EL (cell line): ENCODE measurements at regions not wholly inside any gene's neighbourhood (a gene's known extent, or its start where the extent isn't known, plus 50 kb on each side); places are given as distances from the start of the nearest gene placed in this dataset.

Experiments used
- DNase-seq: peaks from one replicate; pipeline ENCODE4 v3.0.0-alpha.2; 2016

GRCh38 chr15:94607176-94607654 is 375.9 kb downstream of the MCTP2 start:
- DNase-seq = no peak

GRCh38 chr15:94610069-94610468 is 378.7 kb downstream of the MCTP2 start:
- DNase-seq = no peak

- DNase-seq = no peak
Observed at GRCh38 chr15:94610485-94610884, 379.1 kb downstream of the MCTP2 start.

GRCh38 chr15:94611656-94612055 is 380.3 kb downstream of the MCTP2 start:
- no peak for DNase-seq

- no peak for DNase-seq
Observed at GRCh38 chr15:94615688-94616087, 384.3 kb downstream of the MCTP2 start.

- DNase-seq = no peak
Observed at GRCh38 chr15:94620632-94621031, 389.3 kb downstream of the MCTP2 start.

- no peak for DNase-seq
Observed at GRCh38 chr15:94621736-94622135, 390.4 kb downstream of the MCTP2 start.

GRCh38 chr15:94626949-94627348 is 395.6 kb downstream of the MCTP2 start:
- DNase-seq = no peak

GRCh38 chr15:94631608-94632007 is 400.2 kb downstream of the MCTP2 start:
- DNase-seq = no peak

- no peak for DNase-seq
Observed at GRCh38 chr15:94638183-94638582, 406.8 kb downstream of the MCTP2 start.

GRCh38 chr15:94639701-94640100 is 408.3 kb downstream of the MCTP2 start:
- no peak for DNase-seq

GRCh38 chr15:94644433-94644832 is 413.1 kb downstream of the MCTP2 start:
- no peak for DNase-seq

- no peak for DNase-seq
Observed at GRCh38 chr15:94653071-94653470, 421.7 kb downstream of the MCTP2 start.

GRCh38 chr15:94655249-94655880 is 424.0 kb downstream of the MCTP2 start:
- DNase-seq = no peak

GRCh38 chr15:94665676-94666441 is 434.5 kb downstream of the MCTP2 start:
- no peak for DNase-seq

GRCh38 chr15:94666553-94666952 is 435.2 kb downstream of the MCTP2 start:
- DNase-seq = no peak

- no peak for DNase-seq
Observed at GRCh38 chr15:94667109-94667508, 435.7 kb downstream of the MCTP2 start.

GRCh38 chr15:94670438-94671034 is 439.2 kb downstream of the MCTP2 start:
- peak; percentile 28 for DNase-seq

- DNase-seq = no peak
Observed at GRCh38 chr15:94671858-94672532, 440.6 kb downstream of the MCTP2 start.

GRCh38 chr15:94673801-94674200 is 442.4 kb downstream of the MCTP2 start:
- DNase-seq = no peak

- DNase-seq = no peak
Observed at GRCh38 chr15:94674296-94674695, 442.9 kb downstream of the MCTP2 start.

GRCh38 chr15:94677202-94677790 is 445.9 kb downstream of the MCTP2 start:
- no peak for DNase-seq

GRCh38 chr15:94682171-94682570 is 450.8 kb downstream of the MCTP2 start:
- DNase-seq = no peak
